Colonic mucosa (tissue), 4 donors: ENCODE measurements at regions not wholly inside any gene's neighbourhood (a gene's known extent, or its start where the extent isn't known, plus 50 kb on each side); places are given as distances from the start of the nearest gene placed in this dataset.

Experiments
- DNase-seq: peaks from one replicate; pipeline ENCODE4 v3.0.0-alpha.2; 2020
- H3K27ac ChIP-seq: fragments of 200-600 bp; one replicate; pipeline ENCODE4 v1.8.0; 2021
- H3K27me3 ChIP-seq: fragments of 200-600 bp; one replicate; pipeline ENCODE4 v1.8.0; 2021
- H3K36me3 ChIP-seq: fragments of 200-600 bp; one replicate; pipeline ENCODE4 v1.8.0; 2021
- H3K4me1 ChIP-seq: fragments of 200-600 bp; one replicate; pipeline ENCODE4 v1.8.0; 2021; ENCODE audit warnings: mild to moderate bottlenecking
- H3K4me3 ChIP-seq: fragments of 200-600 bp; one replicate; pipeline ENCODE4 v1.8.0; 2021
- H3K9ac ChIP-seq, 2 donors: one replicate each; pipeline ENCODE4 v1.7.0; 2013; ENCODE audit warnings: control low read depth in 2 of 2, low read depth in 2 of 2, low read length in 2 of 2
- H3K9me3 ChIP-seq: fragments of 200-600 bp; one replicate; pipeline ENCODE4 v1.8.0; 2021
- intact Hi-C: fragments of 100-400 bp; cut with DNase I; formaldehyde crosslinking; loops from one replicate; pipeline ENCODE4 v1.14.1; 2022
- TF ChIP-seq, protein P1 (sequence below): fragments of 200-600 bp; IDR thresholded peaks from one replicate; pipeline ENCODE4 v1.8.0; 2022; ENCODE audit warnings: antibody characterized with exemption, mild to moderate bottlenecking
- donor health status: healthy.
- donor health status: DM: no; HTN: no; CAD: no.
- donor health status: DM: no; HTN: no; CAD: no.

DNA sequence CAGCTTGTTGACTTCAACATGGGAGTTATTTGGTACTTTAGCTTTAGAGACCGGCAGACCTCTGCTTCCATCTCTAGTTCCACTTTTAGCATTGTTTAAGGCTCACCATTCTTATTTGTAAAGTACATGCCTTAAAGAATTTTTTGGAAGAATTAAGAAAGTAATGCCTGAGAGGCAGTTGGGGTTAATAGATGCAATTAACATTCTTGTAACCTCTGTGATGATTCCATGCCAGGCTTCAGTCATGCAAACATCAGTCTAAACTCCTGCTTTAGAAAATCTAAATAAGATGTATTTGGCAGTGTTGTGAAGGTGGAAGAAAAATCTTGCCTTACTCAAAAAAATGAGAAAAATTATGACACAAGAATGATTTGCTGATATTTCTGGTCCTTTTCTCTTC is 79.9 kb upstream of the UBAC2 start:
- intact Hi-C loops = no loop called here
- Histone ChIP-seq H3K27me3 (peaks cover 3% of the 10 kb centered on the region), H3K9me3 (no peaks in the 10 kb centered on the region), H3K27ac (no peak overlapping the region), H3K4me3 (no peak overlapping the region), H3K36me3 (no peaks in the 10 kb centered on the region), H3K4me1 (no peaks in the 10 kb centered on the region), H3K9ac (no peak overlapping the region)
- no peak for DNase-seq
- TF ChIP-seq, protein P1, sequence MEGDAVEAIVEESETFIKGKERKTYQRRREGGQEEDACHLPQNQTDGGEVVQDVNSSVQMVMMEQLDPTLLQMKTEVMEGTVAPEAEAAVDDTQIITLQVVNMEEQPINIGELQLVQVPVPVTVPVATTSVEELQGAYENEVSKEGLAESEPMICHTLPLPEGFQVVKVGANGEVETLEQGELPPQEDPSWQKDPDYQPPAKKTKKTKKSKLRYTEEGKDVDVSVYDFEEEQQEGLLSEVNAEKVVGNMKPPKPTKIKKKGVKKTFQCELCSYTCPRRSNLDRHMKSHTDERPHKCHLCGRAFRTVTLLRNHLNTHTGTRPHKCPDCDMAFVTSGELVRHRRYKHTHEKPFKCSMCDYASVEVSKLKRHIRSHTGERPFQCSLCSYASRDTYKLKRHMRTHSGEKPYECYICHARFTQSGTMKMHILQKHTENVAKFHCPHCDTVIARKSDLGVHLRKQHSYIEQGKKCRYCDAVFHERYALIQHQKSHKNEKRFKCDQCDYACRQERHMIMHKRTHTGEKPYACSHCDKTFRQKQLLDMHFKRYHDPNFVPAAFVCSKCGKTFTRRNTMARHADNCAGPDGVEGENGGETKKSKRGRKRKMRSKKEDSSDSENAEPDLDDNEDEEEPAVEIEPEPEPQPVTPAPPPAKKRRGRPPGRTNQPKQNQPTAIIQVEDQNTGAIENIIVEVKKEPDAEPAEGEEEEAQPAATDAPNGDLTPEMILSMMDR = no peak

DNA sequence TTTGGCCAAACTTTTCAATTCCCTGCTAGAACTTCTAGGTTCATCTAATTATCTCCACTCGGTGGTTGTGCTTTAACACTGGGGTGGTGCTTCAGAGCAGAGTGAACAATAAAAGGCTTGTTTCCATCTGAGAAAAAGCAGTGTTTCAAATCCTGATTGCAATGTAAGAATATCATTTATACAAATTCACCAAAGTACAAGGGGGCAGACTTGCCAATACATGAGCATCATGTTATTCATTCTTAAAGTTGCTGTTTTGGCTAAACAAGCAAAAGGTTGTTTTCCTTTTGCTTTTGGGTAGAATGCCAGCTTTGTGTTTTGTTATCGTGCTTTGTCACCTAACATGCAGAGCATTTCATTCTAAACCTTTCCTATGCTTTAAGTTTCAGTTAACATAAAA is 78.5 kb upstream of the UBAC2 start:
- intact Hi-C loops = no loop called here
- TF ChIP-seq, protein P1 = no peak
- H3K27me3 ChIP-seq = peaks cover 3% of the 10 kb centered on the region

DNA sequence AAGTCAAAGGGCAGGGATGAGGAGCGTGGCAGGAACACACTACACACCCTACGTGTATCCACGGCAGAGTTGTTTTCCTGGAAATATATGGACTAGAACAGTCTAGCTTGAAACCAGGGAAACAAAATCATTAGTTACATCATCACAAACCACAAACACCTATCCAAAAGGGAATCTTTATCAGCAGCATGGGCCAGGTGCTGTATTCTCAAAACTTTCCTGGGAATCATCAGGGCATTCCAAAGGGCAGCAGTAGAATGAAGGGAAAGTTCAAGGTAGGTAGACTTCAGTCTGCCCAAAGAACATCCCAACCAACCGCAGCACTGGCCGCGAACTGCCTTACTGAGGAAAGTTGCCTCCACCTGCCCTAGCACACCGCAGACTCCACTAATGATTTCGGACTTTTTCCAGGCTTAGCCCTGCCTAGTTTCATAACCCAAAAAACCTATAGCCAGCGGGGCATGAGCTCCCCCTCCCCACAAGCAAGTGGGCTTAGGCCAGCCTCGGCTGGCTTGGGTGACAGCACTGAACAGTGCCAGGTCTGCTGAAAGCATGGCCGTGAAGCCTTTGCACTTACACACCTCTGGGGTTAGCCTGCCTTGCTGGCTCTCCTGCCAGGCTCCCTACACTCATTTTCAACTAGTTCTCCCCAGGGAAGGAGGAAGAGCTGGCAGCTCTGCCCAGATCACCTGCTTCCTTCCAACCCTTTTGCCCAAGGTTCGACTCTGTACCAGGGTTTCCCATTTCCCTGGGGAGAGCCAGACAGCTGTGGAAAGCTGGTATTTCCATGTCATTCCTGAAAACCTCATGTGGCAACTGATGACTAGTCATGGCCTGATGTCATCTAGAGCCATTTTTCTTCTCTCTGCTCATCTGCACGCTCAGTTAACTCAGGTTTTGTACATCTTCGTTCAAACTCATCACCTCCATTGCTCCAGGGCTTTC is 77.3 kb upstream of the UBAC2 start:
- H3K9me3 ChIP-seq = no peaks in the 10 kb centered on the region
- no peaks in the 10 kb centered on the region for H3K27me3 ChIP-seq
- H3K9ac ChIP-seq = no peak overlapping the region
- TF ChIP-seq, protein P1 = no peak
- no peak overlapping the region for H3K27ac ChIP-seq
- no peaks in the 10 kb centered on the region for H3K4me1 ChIP-seq
- H3K36me3 ChIP-seq = no peaks in the 10 kb centered on the region
- no peak for DNase-seq
- intact Hi-C loops = no loop called here
- H3K4me3 ChIP-seq = no peak overlapping the region

More for the DNA sequence above, 78.5 kb upstream of the UBAC2 start:
- no peak for DNase-seq
- H3K36me3 ChIP-seq = no peaks in the 10 kb centered on the region
- no peaks in the 10 kb centered on the region for H3K9me3 ChIP-seq
- H3K4me1 ChIP-seq = no peaks in the 10 kb centered on the region
- no peak overlapping the region for H3K27ac ChIP-seq
- H3K4me3 ChIP-seq = no peak overlapping the region
- no peak overlapping the region for H3K9ac ChIP-seq

DNA sequence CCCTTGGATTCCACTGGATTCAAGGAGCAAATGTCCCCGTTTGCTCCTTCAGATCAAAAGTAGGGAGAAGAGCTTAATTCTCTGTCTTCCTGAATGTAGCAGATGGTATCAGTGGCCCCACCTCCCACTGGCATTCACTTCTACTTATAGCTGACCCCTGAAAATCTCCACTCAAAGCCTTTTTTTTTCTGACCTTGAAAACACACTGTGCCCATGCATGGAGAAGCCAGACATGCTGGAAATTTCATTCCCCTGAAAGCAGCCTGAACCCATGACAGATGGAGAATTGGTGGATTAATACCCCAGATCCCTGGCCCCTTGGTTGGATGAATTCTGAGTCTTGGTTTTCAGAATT is 76.6 kb upstream of the UBAC2 start:
- TF ChIP-seq, protein P1 = no peak
- Histone ChIP-seq H3K27me3 (no peaks in the 10 kb centered on the region), H3K4me1 (no peaks in the 10 kb centered on the region), H3K4me3 (no peak overlapping the region), H3K36me3 (no peaks in the 10 kb centered on the region), H3K27ac (no peak overlapping the region), H3K9me3 (no peaks in the 10 kb centered on the region), H3K9ac (no peak overlapping the region)
- intact Hi-C loops = no loop called here
- no peak for DNase-seq

DNA sequence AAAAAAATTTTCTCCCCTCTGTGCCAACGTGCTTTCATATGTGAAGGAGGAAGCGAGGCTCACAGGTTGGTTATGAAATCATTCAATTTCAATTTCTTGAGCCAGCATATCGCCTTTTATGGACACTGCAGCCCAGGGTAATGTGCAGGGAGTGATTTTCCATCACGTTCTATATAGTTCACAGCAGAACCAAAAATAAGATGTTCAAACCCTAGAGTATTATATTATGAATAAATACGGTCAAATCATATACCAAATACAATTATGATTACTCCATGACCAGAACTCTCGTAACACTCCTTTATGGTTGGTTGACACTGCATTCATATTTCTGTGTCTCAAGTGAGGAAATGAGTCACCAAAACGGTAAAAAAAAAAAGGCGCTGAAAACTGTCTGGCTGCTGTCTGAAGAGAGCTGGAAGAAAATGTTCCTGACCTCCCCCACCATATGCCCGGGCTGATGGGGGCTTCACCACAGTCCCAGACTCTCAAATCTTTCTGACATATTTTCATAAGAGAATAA is 75.8 kb upstream of the UBAC2 start:
- H3K27ac ChIP-seq = no peak overlapping the region
- no peaks in the 10 kb centered on the region for H3K4me1 ChIP-seq
- intact Hi-C loops = no loop called here
- TF ChIP-seq, protein P1 = no peak
- no peaks in the 10 kb centered on the region for H3K9me3 ChIP-seq
- H3K27me3 ChIP-seq = no peaks in the 10 kb centered on the region
- DNase-seq = no peak
- H3K36me3 ChIP-seq = no peaks in the 10 kb centered on the region
- no peak overlapping the region for H3K9ac ChIP-seq
- H3K4me3 ChIP-seq = no peak overlapping the region
